SJCRH30 (cell line): ENCODE measurements at regions not wholly inside any gene's neighbourhood (a gene's known extent, or its start where the extent isn't known, plus 50 kb on each side); places are given as distances from the start of the nearest gene placed in this dataset.
A peak's percentile ranks its signal among the peaks of the same experiment; 100 is the strongest.

ENCODE experiments used
- DNase-seq, 2 experiments: peaks; one replicate each; pipeline ENCODE4 v3.0.0-alpha.2; 2015 to 2020
- H3K27ac ChIP-seq: fragments of 250-450 bp; sonication (Bioruptor Pico); 2 replicates; pipeline ENCODE4 v1.5.1; 2020; ENCODE audit warnings: mild to moderate bottlenecking, moderate library complexity
- H3K27me3 ChIP-seq: fragments of 250-450 bp; sonication (Bioruptor Pico); 2 replicates; pipeline ENCODE4 v1.5.1; 2020; ENCODE audit warnings: mild to moderate bottlenecking, moderate library complexity
- H3K36me3 ChIP-seq: fragments of 250-450 bp; sonication (Bioruptor Pico); 2 replicates; pipeline ENCODE4 v1.5.1; 2020; ENCODE audit warnings: mild to moderate bottlenecking, moderate library complexity
- H3K4me1 ChIP-seq: fragments of 250-450 bp; sonication (Bioruptor Pico); 2 replicates; pipeline ENCODE4 v1.5.1; 2020; ENCODE audit warnings: mild to moderate bottlenecking, moderate library complexity
- H3K4me3 ChIP-seq: fragments of 250-450 bp; sonication (Bioruptor Pico); 2 replicates; pipeline ENCODE4 v1.5.1; 2020; ENCODE audit warnings: mild to moderate bottlenecking, moderate library complexity
- H3K9me3 ChIP-seq: fragments of 250-450 bp; sonication (Bioruptor Pico); replicated peaks from 2 replicates; pipeline ENCODE4 v1.5.1; 2020; ENCODE audit warnings: mild to moderate bottlenecking, moderate library complexity

DNA sequence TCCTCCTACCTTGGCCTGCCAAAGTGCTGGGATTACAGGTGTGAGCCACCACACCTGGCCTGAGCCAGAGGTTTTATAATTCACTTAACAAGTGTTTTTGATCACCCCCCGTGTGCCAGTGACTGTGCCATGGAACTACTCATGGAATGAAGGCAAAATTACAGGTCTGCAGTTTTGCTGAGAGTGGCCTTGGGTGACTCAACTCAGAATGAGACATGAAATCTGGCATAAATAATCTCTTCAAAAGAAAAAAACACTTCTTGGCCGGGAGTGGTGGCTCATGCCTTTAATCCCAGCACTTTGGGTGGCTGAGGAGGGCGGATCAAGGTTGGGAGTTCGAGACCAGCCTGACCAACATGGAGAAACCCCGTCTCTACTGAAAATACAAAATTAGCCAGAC is 166.9 kb upstream of the SALL4 start:
- Histone ChIP-seq H3K4me3 (no peak overlapping the region), H3K9me3 (no peaks in the 10 kb centered on the region), H3K36me3 (no peaks in the 10 kb centered on the region), H3K27ac (no peak overlapping the region), H3K27me3 (no peaks in the 10 kb centered on the region), H3K4me1 (no peaks in the 10 kb centered on the region)
- no peak for DNase-seq

DNA sequence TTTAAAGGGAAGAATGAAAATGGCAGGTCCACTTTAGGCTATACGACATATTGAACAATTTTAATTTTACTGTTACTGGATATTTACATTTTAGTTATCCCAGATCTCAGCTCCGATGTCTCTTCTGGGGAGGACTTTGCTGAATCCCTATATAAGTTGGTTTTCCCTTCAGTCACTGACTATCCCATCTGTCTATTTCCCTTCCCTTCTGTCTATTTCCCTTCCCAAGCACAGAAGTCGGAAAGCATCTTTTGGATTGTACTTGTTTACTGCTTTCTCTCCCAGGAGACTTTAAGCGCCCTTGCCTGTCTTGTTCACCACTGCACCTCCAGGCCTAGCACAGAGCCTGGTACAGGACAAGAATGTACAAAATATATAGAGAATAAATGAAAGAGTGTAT is 165.8 kb upstream of the SALL4 start:
- Histone ChIP-seq H3K36me3 (no peaks in the 10 kb centered on the region), H3K4me3 (no peak overlapping the region), H3K27ac (no peak overlapping the region), H3K4me1 (no peaks in the 10 kb centered on the region), H3K27me3 (peaks cover 5% of the 10 kb centered on the region; the same call in 1 of the 2 replicates), H3K9me3 (no peaks in the 10 kb centered on the region)
- DNase-seq = no peak

DNA sequence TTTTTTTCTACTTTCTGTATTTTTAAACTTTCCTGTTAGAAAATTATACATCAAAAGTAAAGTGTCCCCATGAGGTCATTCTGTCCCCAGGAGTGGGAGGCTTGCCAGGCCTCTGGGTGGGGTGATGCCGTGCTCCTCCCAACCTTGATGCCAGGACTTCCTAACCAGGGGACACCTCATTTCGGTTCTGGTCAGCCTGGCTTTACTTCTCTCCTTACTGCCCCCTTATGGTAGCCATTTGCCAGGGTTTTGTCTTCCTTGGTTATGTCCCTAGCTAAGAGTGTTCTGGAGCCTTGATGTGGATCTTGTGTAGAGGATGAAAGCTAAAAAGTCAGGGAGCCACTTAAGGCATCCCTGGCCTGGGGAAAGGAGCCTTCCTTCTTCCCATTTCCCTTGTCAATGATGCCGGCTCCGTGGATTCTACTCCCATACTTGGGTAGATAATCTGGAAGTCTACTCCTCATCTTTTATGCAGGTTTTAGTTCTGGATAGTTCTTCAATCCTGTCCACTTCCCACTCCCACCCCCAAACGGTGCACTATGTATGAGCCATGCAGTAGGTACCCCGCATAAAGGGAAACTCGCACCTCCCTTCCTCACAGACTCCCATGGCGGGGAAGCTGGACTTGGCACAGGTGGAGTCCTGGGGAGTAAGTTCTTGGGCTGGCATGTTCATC is 164.1 kb upstream of the SALL4 start:
- H3K36me3 ChIP-seq = no peaks in the 10 kb centered on the region
- H3K4me1 ChIP-seq = peaks cover 3% of the 10 kb centered on the region
- peak; percentile 27 to 57 for DNase-seq
- H3K27me3 ChIP-seq = peaks cover 10% of the 10 kb centered on the region
- H3K4me3 ChIP-seq = no peak overlapping the region
- H3K27ac ChIP-seq = no peak overlapping the region
- no peaks in the 10 kb centered on the region for H3K9me3 ChIP-seq

DNA sequence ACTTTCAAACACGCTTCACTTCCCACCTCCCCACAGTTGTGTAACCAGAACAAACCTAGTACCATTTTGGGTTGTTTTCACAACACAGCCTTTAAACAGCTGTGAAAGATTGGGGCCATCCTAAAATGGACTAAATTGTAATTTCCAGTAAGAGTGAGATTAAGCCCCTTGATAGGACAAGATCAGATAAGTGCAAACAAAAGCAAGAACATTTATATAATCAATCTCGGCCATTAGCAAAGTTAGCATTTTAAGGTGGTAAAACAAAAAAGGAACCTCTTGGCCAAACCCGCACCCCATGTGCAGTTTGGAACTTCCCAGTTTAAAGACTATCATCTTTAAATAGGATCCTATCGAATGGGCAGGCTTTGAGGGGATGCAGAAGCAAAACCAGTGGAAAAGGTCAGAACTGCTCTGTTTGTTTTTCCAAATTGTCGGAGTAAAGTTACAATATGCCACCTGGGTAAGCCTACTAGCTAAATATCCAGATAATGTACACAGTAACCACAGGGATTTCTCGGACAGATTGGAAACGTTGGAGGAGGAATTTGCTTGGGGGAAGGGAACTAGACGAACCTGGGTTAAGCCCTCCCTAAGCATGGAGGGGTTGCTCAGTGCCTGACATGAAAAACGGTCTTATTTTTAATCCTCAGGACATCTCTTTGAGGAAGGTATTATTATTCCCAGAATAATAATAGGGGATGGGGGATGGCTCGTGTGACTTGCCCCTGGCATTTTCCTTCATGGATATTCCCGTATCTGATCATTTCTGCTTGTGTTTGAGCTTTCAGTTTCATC is 159.8 kb upstream of the SALL4 start:
- H3K4me3 ChIP-seq = no peak overlapping the region

DNA sequence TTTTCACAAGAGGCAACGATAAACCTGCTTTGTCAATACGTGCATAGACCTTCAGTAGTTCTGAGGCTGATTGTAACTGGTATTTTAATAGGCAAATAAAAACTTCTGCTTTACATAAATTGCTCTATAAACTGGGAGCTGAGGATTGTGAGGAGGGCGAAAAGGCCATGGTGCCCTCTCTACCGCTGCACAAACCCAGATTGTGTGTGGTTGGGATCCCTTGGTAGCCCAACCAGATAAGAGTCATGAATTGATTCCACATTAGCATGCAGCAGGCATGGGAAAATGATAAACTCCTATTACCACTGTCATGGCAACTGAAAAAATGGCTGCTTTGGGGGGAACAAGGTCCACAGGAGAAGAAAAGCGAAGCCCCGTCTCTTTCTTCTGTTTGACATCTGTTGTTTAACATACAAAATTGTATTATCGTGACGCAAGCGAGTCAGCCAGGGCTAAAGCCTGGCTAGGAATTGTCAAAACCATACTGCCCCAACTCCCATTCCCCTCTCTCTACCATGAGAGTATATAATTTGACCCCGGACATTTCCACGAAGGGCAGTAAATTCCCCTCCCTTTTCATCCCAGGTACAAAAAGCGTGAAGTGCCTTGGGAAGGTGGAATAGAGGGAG is 157.8 kb upstream of the SALL4 start:
- Histone ChIP-seq H3K27ac (no peak overlapping the region), H3K36me3 (no peaks in the 10 kb centered on the region), H3K9me3 (no peaks in the 10 kb centered on the region), H3K4me3 (no peak overlapping the region), H3K4me1 (peaks cover 3% of the 10 kb centered on the region), H3K27me3 (peaks cover 18% of the 10 kb centered on the region)
- no peak for DNase-seq

More for the DNA sequence above, 159.8 kb upstream of the SALL4 start:
- Histone ChIP-seq H3K27me3 (peaks cover 18% of the 10 kb centered on the region), H3K9me3 (no peaks in the 10 kb centered on the region), H3K27ac (no peak overlapping the region), H3K36me3 (no peaks in the 10 kb centered on the region), H3K4me1 (peaks cover 3% of the 10 kb centered on the region)
- peak in 1 of 2 experiments; percentile 5 for DNase-seq

DNA sequence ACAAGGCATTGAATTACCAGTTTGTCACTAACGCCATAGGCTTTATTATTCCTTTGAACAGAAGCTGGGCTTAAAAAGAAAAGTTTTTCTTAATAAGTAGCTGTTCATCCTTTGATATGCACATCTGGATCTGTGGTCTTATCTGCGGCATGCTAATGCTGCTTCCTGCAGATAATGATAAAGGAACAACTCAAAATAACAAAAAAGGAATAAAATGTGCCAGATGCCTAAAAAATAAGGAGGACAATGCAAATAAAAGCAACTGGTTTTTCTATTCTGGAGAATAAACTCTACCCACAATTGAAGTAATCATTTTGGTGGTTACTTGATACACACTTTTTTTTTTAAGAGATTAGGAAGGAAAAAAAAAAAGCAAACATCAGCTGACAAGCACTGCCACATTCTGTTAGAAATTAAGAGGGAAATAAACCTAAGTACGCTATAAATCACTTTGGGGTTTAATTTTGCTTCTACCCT is 156.8 kb upstream of the SALL4 start:
- H3K9me3 ChIP-seq = no peaks in the 10 kb centered on the region
- no peak overlapping the region for H3K4me3 ChIP-seq
- peaks cover 18% of the 10 kb centered on the region for H3K27me3 ChIP-seq
- no peak overlapping the region for H3K27ac ChIP-seq
- DNase-seq = no peak
- peaks cover 3% of the 10 kb centered on the region for H3K4me1 ChIP-seq
- H3K36me3 ChIP-seq = no peaks in the 10 kb centered on the region

DNA sequence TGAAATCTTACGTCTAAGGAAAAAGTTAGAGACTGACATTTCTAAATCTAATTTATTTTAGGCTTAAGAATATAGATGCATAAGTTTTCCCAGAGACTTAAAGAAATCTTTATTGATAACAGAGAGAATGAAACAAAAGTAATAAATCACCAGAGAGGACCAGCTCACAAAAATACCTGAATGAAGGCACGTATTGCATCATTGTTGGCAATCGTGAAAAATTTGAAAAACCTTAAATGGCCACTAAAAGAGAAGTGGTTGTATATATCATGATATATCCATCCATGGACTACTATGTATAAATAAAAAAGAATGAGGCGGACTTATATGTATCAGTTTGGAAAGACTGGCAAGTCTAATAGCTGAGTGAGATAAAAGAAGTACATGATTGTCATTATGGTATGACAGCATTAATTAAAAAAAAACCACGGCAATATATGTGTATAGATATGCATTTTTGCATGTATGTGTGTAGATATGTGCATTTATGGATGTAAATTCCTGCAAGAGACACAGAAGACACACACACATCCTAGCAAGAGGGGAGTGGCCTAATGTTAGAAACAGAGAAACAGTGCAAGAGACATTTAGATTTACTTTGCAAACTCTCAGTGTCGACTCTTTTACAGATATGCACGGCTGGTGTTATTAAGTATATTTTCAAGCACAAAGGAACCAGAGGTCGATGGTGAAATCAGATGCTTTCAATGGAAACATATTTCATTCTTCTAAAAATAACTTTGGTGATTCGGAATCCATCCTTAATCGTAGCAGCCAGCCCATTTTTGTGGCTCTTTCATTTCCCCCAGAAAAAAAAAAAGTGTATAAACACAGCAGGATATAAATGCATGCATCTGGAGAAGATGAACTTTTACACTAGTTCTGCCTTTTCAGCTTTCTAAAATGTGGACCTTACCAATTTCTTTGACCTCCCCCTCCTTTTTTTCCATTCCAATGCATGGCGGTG is 156.1 kb upstream of the SALL4 start:
- no peak for DNase-seq
- H3K36me3 ChIP-seq = no peaks in the 10 kb centered on the region
- peaks cover 3% of the 10 kb centered on the region for H3K4me1 ChIP-seq
- no peak overlapping the region for H3K27ac ChIP-seq
- peaks cover 15% of the 10 kb centered on the region for H3K27me3 ChIP-seq
- no peak overlapping the region for H3K4me3 ChIP-seq
- no peaks in the 10 kb centered on the region for H3K9me3 ChIP-seq

DNA sequence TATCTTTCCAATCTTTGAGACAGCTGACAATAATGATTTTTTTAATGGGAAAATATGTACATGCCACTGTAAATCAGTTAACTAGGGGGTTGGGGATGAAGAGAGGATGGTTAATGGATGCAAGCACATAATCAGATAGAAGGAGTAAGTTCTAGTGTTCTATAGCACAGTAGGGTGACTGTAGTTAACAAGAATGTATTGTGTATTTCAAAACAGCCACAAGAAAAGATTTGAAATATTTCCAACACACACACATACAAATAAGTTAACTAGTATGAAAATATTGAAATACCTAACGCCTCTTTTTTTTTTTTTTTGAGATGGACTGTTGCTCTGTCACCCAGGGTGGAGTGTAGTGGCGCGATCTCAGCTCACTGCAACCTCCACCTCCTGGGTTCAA is 153.4 kb upstream of the SALL4 start:
- Histone ChIP-seq H3K9me3 (no peaks in the 10 kb centered on the region), H3K4me3 (no peak overlapping the region), H3K4me1 (no peaks in the 10 kb centered on the region), H3K27me3 (peaks cover 7% of the 10 kb centered on the region; the same call in 1 of the 2 replicates), H3K36me3 (no peaks in the 10 kb centered on the region), H3K27ac (no peak overlapping the region)
- DNase-seq = no peak

DNA sequence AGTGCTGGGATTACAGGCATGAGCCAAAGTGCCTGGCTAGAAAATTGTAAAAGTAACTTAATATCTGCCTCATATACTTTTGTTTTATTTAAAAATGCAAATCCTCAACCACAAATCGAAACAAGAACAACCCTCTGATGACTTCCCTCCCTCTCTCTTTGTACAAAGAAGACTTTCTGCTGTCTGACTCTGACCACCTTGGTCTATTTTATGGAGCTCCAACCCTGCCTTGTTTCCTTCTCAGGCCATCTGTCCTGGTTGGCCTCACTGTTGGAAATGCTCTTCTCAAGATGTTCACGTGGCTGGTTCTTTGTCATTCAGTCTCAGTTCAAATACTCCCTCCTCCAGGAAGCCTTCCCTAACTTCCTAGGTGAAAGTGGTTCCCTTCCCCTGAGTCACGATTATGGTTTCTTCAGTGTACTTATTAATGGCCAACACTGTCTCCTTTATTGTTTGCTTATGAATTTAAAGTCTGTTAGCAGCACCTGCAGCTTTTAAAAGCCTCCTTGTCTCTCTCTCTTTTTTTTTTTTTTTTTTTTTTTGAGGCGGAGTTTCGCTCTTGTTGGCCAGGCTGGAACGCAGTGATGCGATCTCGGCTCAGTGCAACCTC is 151.5 kb upstream of the SALL4 start:
- Histone ChIP-seq H3K27me3 (no peaks in the 10 kb centered on the region), H3K9me3 (no peaks in the 10 kb centered on the region), H3K4me1 (no peaks in the 10 kb centered on the region), H3K27ac (no peak overlapping the region), H3K36me3 (no peaks in the 10 kb centered on the region), H3K4me3 (no peak overlapping the region)
- DNase-seq = no peak

DNA sequence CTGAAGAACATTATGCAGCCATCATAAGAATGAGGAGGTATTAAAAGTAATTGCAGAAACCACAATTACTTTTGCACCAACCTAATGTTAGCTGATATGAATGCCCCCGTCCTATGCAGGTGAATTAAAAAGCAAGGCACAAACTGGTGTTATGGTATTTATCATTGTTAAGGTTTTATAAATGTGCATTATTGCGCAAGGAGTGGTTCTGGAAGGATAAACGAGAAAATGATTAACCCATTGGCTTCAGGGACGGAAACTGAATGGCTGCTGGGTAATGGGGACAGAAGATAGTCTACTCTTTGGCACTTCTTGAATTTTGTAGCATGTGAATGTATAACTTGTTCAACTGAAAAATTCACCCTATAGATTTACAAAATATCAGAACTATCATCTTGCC is 148.6 kb upstream of the SALL4 start:
- no peak for DNase-seq
- H3K4me1 ChIP-seq = no peaks in the 10 kb centered on the region
- H3K27me3 ChIP-seq = no peaks in the 10 kb centered on the region
- H3K9me3 ChIP-seq = no peaks in the 10 kb centered on the region
- no peak overlapping the region for H3K27ac ChIP-seq
- H3K4me3 ChIP-seq = no peak overlapping the region
- H3K36me3 ChIP-seq = no peaks in the 10 kb centered on the region

DNA sequence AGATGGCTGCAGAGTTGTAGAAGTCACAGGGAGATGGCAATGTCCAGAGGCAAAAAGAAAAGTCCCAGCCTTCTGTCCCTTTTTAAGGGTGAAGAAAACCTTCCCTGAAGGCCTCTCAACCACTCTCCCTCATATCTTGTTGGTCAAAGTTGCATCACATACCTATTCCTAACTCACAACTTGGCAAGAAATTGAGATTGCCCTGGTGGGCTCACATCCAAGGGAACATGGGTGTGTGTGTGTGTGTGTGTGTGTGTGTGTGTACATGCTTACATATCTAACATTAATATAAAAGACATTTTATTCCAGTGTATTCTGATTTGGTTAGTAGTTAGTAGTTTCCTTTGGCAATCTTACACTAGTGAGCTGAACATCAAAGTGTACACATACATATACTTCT is 144.3 kb upstream of the SALL4 start:
- no peaks in the 10 kb centered on the region for H3K9me3 ChIP-seq
- no peaks in the 10 kb centered on the region for H3K27me3 ChIP-seq
- no peak overlapping the region for H3K27ac ChIP-seq
- no peaks in the 10 kb centered on the region for H3K4me1 ChIP-seq
- no peaks in the 10 kb centered on the region for H3K36me3 ChIP-seq
- no peak overlapping the region for H3K4me3 ChIP-seq
- no peak for DNase-seq

DNA sequence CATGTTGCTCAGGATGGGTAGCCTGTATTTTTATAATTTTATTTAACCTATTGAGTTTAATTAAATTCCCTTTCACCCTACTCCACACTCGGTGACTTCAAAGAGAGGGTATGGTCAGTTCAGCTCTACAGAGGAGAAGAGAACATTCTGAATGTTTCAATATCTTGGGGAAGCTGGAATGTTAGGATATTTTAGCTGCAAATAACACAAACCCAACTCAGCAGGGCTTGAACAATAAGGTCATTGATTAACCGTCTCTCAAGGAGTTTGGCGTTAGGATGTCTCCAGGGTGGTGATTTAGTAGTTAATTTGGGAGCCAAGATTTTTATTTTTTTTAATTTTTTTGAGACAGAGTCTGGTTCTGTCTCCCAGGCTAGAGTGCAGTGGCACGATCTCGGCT is 143.6 kb upstream of the SALL4 start:
- Histone ChIP-seq H3K27ac (no peak overlapping the region), H3K4me3 (no peak overlapping the region), H3K9me3 (no peaks in the 10 kb centered on the region), H3K27me3 (no peaks in the 10 kb centered on the region), H3K4me1 (no peaks in the 10 kb centered on the region), H3K36me3 (no peaks in the 10 kb centered on the region)
- DNase-seq = no peak

DNA sequence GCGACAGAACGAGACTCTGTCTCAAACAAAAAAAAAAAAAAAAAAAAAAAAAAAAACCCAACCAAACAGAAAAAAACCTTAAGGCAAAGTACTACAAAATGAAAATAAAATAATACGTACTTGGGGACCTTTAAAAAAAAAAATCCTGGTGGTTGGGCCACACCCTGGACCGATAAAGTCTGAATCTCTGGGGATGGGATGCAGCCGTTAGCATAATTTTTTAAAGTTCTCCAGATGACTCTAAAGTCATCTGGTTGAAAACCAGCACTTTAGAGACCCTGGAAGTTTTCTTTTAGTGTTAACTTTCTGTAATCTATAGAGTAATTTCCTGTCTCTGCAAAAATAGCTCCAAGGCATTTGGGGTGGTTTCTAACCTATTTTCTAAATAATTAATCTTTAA is 142.9 kb upstream of the SALL4 start:
- Histone ChIP-seq H3K4me1 (no peaks in the 10 kb centered on the region), H3K27ac (no peak overlapping the region), H3K36me3 (no peaks in the 10 kb centered on the region), H3K4me3 (no peak overlapping the region), H3K27me3 (no peaks in the 10 kb centered on the region), H3K9me3 (no peaks in the 10 kb centered on the region)
- DNase-seq = no peak

DNA sequence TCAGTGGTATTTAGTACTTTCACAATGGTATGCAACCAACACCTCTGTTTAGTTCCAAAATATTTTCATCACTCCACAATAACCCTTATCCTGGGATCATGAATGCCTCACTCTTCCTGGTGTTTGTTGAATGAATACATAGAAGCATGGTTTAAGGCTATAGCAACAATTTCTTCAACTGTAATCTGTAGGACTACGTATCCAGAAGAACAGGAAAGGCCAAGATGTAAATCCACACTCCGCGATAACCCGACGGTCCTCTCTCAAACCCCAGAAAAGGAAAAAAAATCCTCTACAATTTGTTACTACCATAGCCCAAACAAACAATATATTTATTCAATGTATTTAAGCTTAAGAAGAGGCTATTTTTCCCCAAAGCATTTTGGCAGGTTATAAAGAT is 141.4 kb upstream of the SALL4 start:
- Histone ChIP-seq H3K27ac (no peak overlapping the region), H3K4me1 (no peaks in the 10 kb centered on the region), H3K27me3 (no peaks in the 10 kb centered on the region), H3K9me3 (no peaks in the 10 kb centered on the region), H3K36me3 (no peaks in the 10 kb centered on the region), H3K4me3 (no peak overlapping the region)
- DNase-seq = no peak
